GM23248 (cell line): ENCODE measurements at regions not wholly inside any gene's neighbourhood (a gene's known extent, or its start where the extent isn't known, plus 50 kb on each side); places are given as distances from the start of the nearest gene placed in this dataset.

Experiments
- EZH2 ChIP-seq: fragments of 200-600 bp; sonication (generic); IDR thresholded peaks from 2 replicates; pipeline ENCODE4 v1.6.1; 2018; ENCODE audit warnings: antibody characterized with exemption, mild to moderate bottlenecking; ENCODE audit not compliant: insufficient read depth, poor library complexity, severe bottlenecking
- EZH2phosphoT487 ChIP-seq: fragments of 200-600 bp; sonication (generic); IDR thresholded peaks from 2 replicates; pipeline ENCODE4 v1.6.1; 2018; ENCODE audit warnings: antibody characterized with exemption, moderate library complexity, mild to moderate bottlenecking, low read depth; ENCODE audit not compliant: insufficient read depth

GRCh38 chr2:160582081-160582480 lies 88.5 kb upstream of the RBMS1 start:
- TF ChIP-seq EZH2 (no peak), EZH2phosphoT487 (no peak)
